T47D (cell line): ENCODE measurements at regions not wholly inside any gene's neighbourhood (a gene's known extent, or its start where the extent isn't known, plus 50 kb on each side); places are given as distances from the start of the nearest gene placed in this dataset.

ENCODE experiments used
- DNase-seq, 2 experiments: peaks; one replicate each; pipeline versions ENCODE4 v3.0.0 to v3.0.0-alpha.2; 2011 to 2012; ENCODE audit warnings: low read depth in 1 of 2, low spot score in 1 of 2
- JUND ChIP-seq: IDR thresholded peaks from 2 replicates; pipeline ENCODE4 v1.6.1; 2012; ENCODE audit warnings: low read depth
- in situ Hi-C: cut with HindIII; loops from 2 replicates; pipeline ENCODE4 v1.10.0; 2016; ENCODE audit warnings: low sequenced_read_pairs, low pct_unique_long_range_greater_than_20kb

DNA sequence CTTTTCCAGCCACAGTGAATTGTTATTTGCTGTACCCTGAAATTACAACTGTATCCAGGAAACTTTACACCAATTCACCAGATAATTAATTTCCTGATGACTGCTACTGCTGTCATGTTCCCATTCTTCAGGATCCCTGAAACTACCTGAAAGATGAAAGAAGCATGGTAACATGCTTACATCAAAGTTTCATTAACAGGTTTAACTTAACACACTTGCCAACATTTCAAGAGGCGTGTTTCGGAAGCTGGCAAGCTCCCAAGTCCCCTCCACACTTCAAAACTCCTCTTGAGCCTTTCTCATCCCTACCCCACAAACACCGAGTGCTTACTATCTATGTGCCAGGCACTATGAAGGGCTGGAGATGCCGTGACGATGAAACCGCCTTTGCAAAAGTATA, 88.6 kb downstream of the MPP7 start:
- in situ Hi-C loops: no loop called here
- TF ChIP-seq JUND: no peak
- DNase-seq: no peak

DNA sequence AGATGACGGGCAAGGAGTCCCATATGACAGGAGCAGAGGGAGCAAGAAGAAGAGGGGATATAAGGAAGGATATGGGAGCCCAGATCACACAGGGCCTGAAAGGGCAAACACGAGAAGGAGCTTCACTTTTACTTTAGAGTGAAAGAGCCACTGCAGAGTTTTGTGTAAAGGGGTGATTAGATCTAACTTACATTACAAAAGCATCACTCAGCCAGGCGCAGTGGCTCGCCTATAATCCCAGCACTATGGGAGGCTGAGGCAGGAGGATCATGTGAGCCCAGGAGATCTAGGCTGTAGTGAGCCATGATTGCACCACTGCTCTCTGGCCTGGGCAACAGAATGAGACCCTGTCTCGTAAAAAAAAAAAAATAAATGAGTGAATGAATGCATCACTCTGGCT, 91.1 kb downstream of the MPP7 start:
- in situ Hi-C loops: no loop called here

DNA sequence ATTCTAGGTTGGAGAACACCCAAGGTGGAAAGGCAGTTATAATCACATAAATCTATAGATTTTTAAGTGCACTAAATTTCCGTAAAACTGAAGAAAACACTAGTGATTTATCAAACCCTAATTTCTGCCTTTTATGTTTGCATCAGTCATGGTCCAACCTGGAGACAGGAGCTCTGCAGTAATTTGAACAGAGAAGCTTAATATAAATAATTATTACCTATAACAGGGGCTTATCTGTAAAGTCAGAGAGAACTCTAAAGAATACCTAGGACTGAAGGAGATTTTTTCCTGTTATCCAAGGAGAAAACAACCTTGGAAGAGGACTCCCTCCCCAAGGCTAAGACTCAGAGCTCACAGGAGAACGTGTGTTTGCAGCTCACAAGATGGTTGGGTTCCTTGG, 95.1 kb downstream of the MPP7 start:
- no peak for DNase-seq
- no peak for TF ChIP-seq JUND
- in situ Hi-C loops: no loop called here

More for the DNA sequence above, 91.1 kb downstream of the MPP7 start:
- no peak for DNase-seq
- no peak for TF ChIP-seq JUND

DNA sequence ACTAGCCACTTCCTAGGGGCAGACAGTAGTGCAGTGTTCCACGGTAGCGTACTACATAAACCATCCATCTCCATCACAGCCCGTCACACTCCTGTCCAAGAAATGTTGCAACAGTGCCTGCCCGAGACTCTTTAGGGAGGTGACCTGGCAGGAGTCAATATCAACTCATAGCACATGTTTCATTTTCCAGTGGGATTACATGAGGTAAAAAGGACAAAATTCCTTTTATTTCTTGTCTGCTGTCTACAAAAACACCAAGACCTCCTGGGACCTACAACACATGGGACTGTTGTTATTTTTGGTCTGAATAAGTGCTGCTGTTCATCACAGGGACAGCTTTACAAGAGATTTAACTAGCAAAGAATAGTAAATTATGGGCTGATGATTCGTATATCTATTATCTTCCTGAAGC, 99.9 kb downstream of the MPP7 start:
- in situ Hi-C loops: no loop called here
- no peak for TF ChIP-seq JUND

DNA sequence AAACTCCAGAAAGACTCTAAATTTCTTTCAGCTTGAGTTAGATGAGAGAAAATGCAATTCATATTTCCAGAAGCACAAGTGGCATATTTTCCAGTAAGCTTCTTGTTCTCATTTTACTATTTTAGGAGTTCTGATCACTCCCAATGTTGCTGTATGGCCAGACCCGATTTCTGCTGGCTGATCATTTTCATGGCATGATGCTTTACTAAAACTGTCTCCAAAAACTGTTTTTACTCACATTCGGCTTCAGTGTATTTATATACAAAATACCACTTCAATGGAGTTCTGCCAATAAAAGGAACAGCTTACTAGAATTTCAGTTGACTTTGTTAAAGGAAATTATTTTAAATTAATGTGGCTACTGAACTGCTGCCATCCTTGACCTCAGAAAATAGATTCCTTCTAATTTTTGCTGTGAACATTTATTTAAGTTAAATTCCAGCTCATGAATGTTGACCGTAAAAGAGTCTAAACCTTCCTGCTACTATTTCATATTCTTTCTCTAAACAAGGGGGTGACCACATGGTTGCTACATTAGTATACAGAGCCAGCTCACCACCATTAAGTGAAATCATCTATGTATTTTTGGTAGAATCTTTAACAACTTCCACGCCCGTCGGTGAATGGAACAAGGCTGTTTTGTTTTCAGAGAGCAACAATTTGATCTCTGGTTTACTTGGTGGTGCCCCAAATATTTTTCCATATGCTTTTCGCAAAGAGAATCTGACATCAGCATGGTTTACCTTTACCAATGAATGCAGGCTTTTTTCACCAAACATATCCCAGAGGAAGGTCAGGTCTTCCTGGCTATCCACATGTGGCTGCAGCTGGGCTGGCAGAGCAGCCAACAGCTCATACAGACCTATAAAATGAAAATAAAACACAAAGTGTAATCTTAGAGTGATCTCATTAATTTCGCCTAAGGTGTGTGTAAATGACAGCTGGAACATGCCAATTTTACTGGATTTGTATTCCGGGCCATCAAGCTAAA, 101.2 kb downstream of the MPP7 start:
- DNase-seq: no peak
- no peak for TF ChIP-seq JUND
- in situ Hi-C loops: no loop called here

More for the DNA sequence above, 99.9 kb downstream of the MPP7 start:
- no peak for DNase-seq

DNA sequence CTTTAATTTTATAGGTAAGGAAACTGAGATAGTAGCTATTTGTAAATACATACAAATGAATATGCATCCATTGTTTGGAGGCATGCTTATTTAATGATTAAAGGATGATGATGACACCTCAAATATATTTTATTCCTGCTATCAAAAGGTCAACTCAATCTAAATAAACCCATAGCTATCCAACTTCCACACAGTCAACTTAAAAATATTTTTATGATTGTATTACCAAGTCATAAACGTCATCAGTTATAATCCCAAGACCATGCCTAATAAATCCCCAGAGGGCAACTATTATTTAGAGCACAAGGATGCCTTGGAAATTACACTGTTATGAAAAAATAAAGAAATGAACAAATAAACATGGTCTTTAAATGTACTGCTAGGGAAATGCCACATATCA, 102.1 kb downstream of the MPP7 start:
- no peak for TF ChIP-seq JUND
- DNase-seq: no peak
- in situ Hi-C loops: no loop called here

DNA sequence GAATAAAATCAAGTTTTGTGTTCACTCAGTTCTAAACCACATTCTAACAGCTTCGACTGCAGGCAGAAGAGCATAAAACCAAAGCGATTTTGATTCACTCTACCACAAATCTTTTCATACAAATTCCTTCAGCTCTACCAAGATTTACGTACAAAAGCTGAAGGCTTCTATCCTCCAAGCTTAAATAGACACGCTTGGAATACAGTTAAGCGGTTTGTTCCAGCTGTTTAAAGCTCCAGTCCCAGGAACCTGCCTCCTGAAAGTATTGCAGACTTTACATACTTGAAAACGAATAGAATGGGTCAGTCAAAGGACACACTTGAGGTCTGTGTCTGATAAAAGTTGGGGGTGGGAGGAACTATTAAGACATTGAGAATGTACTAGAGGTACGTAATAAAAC, 102.9 kb downstream of the MPP7 start:
- in situ Hi-C loops: no loop called here
- no peak for TF ChIP-seq JUND
- DNase-seq: no peak

DNA sequence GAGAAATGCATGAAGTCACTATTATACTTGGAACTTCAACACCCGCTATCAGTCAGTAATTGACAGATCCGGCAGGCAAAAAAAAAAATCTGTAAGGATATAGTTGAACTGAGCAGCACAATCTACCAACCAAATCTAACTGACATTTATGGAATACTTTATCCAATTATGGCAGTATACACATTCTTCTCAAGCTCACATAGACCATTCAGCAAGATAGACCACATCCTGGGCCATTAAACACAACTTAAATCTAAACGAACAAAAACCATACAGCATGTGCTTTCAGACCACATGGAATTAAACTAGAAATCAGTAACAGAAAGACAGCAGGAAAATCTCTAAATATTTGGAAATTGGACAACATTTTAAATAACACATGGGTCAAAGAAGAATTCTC, 112.7 kb downstream of the MPP7 start:
- TF ChIP-seq JUND: no peak
- DNase-seq: no peak
- in situ Hi-C loops: no loop called here

DNA sequence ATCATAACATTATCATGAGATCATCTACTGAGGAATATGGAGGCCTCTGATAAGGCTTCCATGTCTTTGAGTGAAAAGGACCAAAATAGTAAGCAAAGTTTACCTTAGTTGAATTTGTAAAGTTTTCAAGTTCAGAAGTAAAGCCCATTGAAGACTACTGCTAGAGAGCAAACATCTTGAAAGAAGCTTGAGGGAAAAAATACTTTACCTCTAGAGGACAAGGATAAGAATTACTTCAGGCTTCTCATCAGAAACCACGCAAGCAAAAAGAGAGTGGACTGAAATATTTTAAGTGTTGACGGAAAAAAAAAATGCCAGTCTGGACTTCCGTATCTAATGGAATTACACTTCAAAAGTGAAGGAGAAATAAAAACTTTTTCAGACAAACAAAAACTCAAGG, 114.3 kb downstream of the MPP7 start:
- no peak for TF ChIP-seq JUND
- DNase-seq: no peak
- in situ Hi-C loops: no loop called here

DNA sequence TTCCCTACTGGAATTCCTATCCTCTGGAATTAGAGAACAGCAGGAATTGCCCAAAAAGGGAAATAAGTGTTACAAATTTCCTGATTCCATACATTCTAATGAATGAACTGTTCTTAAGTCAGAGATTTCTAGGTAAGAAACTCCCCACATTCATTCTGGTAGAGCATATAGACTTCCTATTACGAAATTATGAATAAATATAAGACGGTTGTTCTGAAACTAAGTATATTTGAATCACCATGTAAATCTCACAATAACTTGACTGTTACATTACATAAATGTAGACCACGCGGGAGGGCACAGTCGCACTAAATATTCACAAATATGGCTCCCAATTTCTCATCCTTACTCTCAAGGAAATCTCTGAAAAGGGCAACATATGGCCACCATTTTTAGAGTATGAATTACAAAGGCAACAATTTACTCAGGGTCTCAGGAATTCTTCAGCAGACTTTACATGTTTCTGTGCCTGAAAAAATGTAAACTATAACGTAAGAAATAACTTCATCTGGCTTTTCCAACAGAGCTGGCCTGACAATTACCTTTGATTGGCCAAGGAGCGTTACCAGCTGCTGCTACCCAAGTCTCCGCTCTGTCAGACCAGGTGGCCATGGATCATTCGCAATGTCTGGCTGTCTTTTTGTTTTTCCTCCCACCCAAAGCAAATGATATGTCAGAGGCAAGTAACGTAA, 115.8 kb downstream of the MPP7 start:
- no peak for DNase-seq
- in situ Hi-C loops: no loop called here
- no peak for TF ChIP-seq JUND

DNA sequence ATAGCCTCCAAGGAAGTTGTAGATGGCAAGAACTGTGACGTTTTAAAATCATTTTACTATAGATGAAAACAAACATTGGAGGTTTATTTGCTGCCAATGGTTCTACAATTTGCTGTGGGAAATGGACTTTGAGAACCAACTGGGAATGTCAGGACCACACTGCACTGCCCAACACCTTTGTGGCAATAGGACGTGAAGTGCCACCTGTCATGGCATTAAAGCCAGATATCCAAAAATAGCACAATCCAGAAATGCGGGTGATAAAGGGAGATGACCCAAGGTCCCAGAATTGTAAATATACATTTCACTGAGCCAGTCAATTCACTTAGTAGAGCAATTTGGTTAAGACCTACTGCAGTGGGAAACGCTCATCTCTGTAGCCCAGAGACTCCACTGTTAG, 116.4 kb downstream of the MPP7 start:
- DNase-seq: no peak
- no peak for TF ChIP-seq JUND
- in situ Hi-C loops: no loop called here

DNA sequence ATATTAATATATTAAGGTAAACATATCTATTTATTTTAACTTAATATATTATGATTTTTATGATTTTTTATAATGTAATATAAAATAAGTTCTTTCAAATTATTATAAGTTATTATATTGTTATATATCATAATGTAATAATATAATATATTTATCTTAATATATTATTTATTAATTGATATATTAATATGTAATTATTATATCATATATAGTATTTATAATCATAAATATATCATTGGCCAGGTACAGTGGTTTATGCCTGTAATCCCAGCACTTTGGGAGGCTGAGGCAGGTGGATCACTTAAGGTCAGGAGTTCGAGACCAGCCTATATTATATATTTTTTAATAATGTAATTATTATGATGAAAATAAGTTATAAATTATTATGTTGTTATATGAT, 118.1 kb downstream of the MPP7 start:
- in situ Hi-C loops: no loop called here
- no peak for TF ChIP-seq JUND
- DNase-seq: no peak

DNA sequence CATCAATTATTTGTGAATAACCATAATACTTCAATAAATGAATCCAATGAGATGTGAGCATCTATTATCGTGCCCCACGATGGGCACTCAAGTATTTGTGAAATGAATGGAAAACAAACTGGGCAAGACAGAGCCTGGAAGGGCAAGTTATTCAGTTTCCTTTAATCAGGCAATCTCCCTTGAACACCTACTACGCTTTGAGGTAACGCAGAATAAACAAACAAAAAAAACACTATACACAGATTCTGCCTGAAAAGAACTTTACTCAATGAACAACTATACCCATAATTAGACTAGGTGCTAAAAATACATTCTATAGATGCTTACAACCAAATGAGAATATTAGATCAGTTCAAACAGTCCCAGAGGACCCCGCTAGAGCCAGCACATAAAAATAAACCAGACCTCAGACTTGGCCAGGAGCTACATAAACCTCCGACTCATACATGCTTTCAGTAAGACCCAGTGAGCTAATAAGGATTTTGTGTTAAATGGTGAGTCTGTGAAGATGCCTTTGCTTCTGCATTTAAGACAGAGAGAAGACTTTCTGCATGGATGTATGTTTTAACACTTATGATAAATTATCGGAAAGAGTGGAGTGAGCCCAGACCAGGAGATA, 121.3 kb downstream of the MPP7 start:
- DNase-seq: no peak
- no peak for TF ChIP-seq JUND
- in situ Hi-C loops: no loop called here
